Liver (tissue), 7 donors: ENCODE measurements at regions not wholly inside any gene's neighbourhood (a gene's known extent, or its start where the extent isn't known, plus 50 kb on each side); places are given as distances from the start of the nearest gene placed in this dataset.

Experiments used
- DNase-seq: peaks from one replicate; pipeline ENCODE4 v3.0.0-alpha.2; 2017; ENCODE audit warnings: low spot score
- H3K27ac ChIP-seq, 2 donors: one replicate each; pipeline ENCODE4 v1.7.0; 2013; ENCODE audit warnings: inconsistent platforms in 2 of 2, low read length in 2 of 2, control low read depth in 1 of 2, low read depth in 1 of 2, mild to moderate bottlenecking in 1 of 2
- H3K27me3 ChIP-seq, 4 donors: one replicate each; pipeline versions ENCODE4 v1.6.1 to v1.7.0; 2013; ENCODE audit warnings: low read length in 3 of 4, inconsistent platforms in 1 of 4, mild to moderate bottlenecking in 1 of 4, moderate library complexity in 1 of 4; ENCODE audit not compliant: control insufficient read depth in 4 of 4, insufficient read depth in 4 of 4
- H3K36me3 ChIP-seq, 4 donors: one replicate each; pipeline versions ENCODE4 v1.6.1 to v1.7.0; 2013; ENCODE audit warnings: low read length in 3 of 4, mild to moderate bottlenecking in 3 of 4, low read depth in 1 of 4, moderate library complexity in 1 of 4; ENCODE audit not compliant: control insufficient read depth in 4 of 4, insufficient read depth in 3 of 4
- H3K4me1 ChIP-seq, 4 donors: one replicate each; pipeline versions ENCODE4 v1.6.1 to v1.7.0; 2013; ENCODE audit warnings: low read length in 3 of 4, mild to moderate bottlenecking in 3 of 4, moderate library complexity in 1 of 4; ENCODE audit not compliant: control insufficient read depth in 4 of 4, insufficient read depth in 4 of 4
- H3K4me3 ChIP-seq, 3 donors: one replicate each; pipeline versions ENCODE4 v1.6.1 to v1.7.0; 2013; ENCODE audit warnings: low read length in 3 of 3, control low read depth in 1 of 3, low read depth in 1 of 3, mild to moderate bottlenecking in 1 of 3
- H3K9ac ChIP-seq, 2 donors: one replicate each; pipeline ENCODE4 v1.7.0; 2013; ENCODE audit warnings: low read length in 2 of 2, mild to moderate bottlenecking in 2 of 2, moderate library complexity in 2 of 2, control low read depth in 1 of 2, low read depth in 1 of 2
- H3K9me3 ChIP-seq, 4 donors: one replicate each; pipeline versions ENCODE4 v1.6.1 to v1.7.0; 2013; ENCODE audit warnings: low read length in 3 of 4; ENCODE audit not compliant: control insufficient read depth in 4 of 4
- ATF3 ChIP-seq: IDR thresholded peaks from 2 replicates; pipeline ENCODE4 v1.6.1; 2016; ENCODE audit warnings: antibody characterized with exemption
- EGR1 ChIP-seq, 2 donors: IDR thresholded peaks; 2 replicates each; pipeline ENCODE4 v1.6.1; 2016 to 2018; ENCODE audit warnings: antibody characterized with exemption in 2 of 2, low read depth in 2 of 2
- FOXA1 ChIP-seq: IDR thresholded peaks from 2 replicates; pipeline ENCODE4 v1.6.1; 2016; ENCODE audit warnings: antibody characterized with exemption
- FOXA2 ChIP-seq: IDR thresholded peaks from 2 replicates; pipeline ENCODE4 v1.6.1; 2016; ENCODE audit warnings: antibody characterized with exemption
- GABPA ChIP-seq, 2 donors: IDR thresholded peaks in 1 of 2; conservative IDR thresholded peaks in 1 of 2; 2 replicates each; pipeline ENCODE4 v1.6.1; 2016; ENCODE audit warnings: antibody characterized with exemption in 2 of 2, mild to moderate bottlenecking in 1 of 2, moderate library complexity in 1 of 2
- HNF4A ChIP-seq, 2 donors: conservative IDR thresholded peaks; 2 replicates each; pipeline ENCODE4 v1.6.1; 2016; ENCODE audit warnings: antibody characterized with exemption in 2 of 2, mild to moderate bottlenecking in 2 of 2
- HNF4G ChIP-seq: IDR thresholded peaks from 2 replicates; pipeline ENCODE4 v1.6.1; 2016; ENCODE audit warnings: antibody characterized with exemption
- MAX ChIP-seq: IDR thresholded peaks from 2 replicates; pipeline ENCODE4 v1.6.1; 2016; ENCODE audit warnings: antibody characterized with exemption
- NR2F2 ChIP-seq: IDR thresholded peaks from 2 replicates; pipeline ENCODE4 v1.6.1; 2016; ENCODE audit warnings: antibody characterized with exemption
- RAD21 ChIP-seq, 2 donors: IDR thresholded peaks; 2 replicates each; pipeline ENCODE4 v1.6.1; 2016; ENCODE audit warnings: antibody characterized with exemption in 2 of 2, mild to moderate bottlenecking in 2 of 2
- REST ChIP-seq: IDR thresholded peaks from 2 replicates; pipeline ENCODE4 v1.6.1; 2016; ENCODE audit warnings: antibody characterized with exemption, mild to moderate bottlenecking
- RXRA ChIP-seq, 2 donors: IDR thresholded peaks; 2 replicates each; pipeline ENCODE4 v1.6.1; 2017 to 2018; ENCODE audit warnings: antibody characterized with exemption in 2 of 2, mild to moderate bottlenecking in 1 of 2
- SP1 ChIP-seq: IDR thresholded peaks from 2 replicates; pipeline ENCODE4 v1.6.1; 2018; ENCODE audit warnings: antibody characterized with exemption, mild to moderate bottlenecking
- TAF1 ChIP-seq: conservative IDR thresholded peaks from 2 replicates; pipeline ENCODE4 v1.6.1; 2016; ENCODE audit warnings: antibody characterized with exemption, mild to moderate bottlenecking
- YY1 ChIP-seq: IDR thresholded peaks from 2 replicates; pipeline ENCODE4 v1.6.1; 2016; ENCODE audit warnings: antibody characterized with exemption, mild to moderate bottlenecking
- ZBTB33 ChIP-seq: IDR thresholded peaks from 2 replicates; pipeline ENCODE4 v1.6.1; 2016; ENCODE audit warnings: antibody characterized with exemption
- WGBS: extraction: QIAGEN DNeasy Blood & Tissue Kit; methylation state at CpG from one replicate; pipeline ENCODE4 v1.1.7; 2013; 5-methylcytosine and 5-hydroxymethylcytosine counted together
- donor health status: healthy.
- donor health status: healthy.
- donor health status: healthy.
- donor health status: healthy.

- no peaks in the 10 kb centered on the region for H3K4me1 ChIP-seq
- no peak overlapping the region for H3K4me3 ChIP-seq
- H3K27ac ChIP-seq = no peak overlapping the region
- H3K9ac ChIP-seq = no peak overlapping the region
- H3K27me3 ChIP-seq = no peaks in the 10 kb centered on the region
- no peak for TF ChIP-seq EGR1 (IDR thresholded peaks at IDR 0.05; ENCODE audit: low read depth in 2 of 2)
- TF ChIP-seq TAF1 = no peak
- TF ChIP-seq ZBTB33 = no peak
- no peak for TF ChIP-seq RXRA (IDR thresholded peaks at IDR 0.05)
- TF ChIP-seq FOXA1 = no peak
- TF ChIP-seq NR2F2 = no peak
- TF ChIP-seq ATF3 = no peak
- DNase-seq = no peak
- WGBS = 73% methylated on average over 4 of the region's 4 CpGs
- H3K9me3 ChIP-seq = peaks cover 0 to 6% (median 4%) of the 10 kb centered on the region in 4 donors
- no peaks in the 10 kb centered on the region for H3K36me3 ChIP-seq
These were observed 388.9 kb upstream of the NPVF start for GRCh38 chr7:25617214-25617613.

- 88% methylated on average over 2 of the region's 2 CpGs for whole genome bisulfite sequencing
- Histone ChIP-seq H3K4me3 (no peak overlapping the region), H3K36me3 (no peaks in the 10 kb centered on the region), H3K27ac (no peak overlapping the region), H3K27me3 (no peaks in the 10 kb centered on the region), H3K9me3 (peaks cover 0 to 4% (median under 1%) of the 10 kb centered on the region in 4 donors), H3K4me1 (no peaks in the 10 kb centered on the region), H3K9ac (no peak overlapping the region)
- TF ChIP-seq EGR1 (IDR thresholded peaks at IDR 0.05; ENCODE audit: low read depth in 2 of 2) = no peak
- TF ChIP-seq HNF4G = no peak
- TF ChIP-seq SP1 = no peak
- TF ChIP-seq REST = no peak
- TF ChIP-seq TAF1 = no peak
- TF ChIP-seq RAD21 (IDR thresholded peaks at IDR 0.05) = no peak
- TF ChIP-seq FOXA2 = no peak
- TF ChIP-seq GABPA (IDR thresholded peaks at IDR 0.05 in 1 of 2, conservative IDR thresholded peaks at IDR 0.05 in 1 of 2) = no peak
- no peak for TF ChIP-seq RXRA (IDR thresholded peaks at IDR 0.05)
- no peak for TF ChIP-seq ATF3
- TF ChIP-seq YY1 = no peak
- TF ChIP-seq HNF4A (conservative IDR thresholded peaks at IDR 0.05) = no peak
- no peak for TF ChIP-seq MAX
- DNase-seq = no peak
These were observed 389.4 kb upstream of the NPVF start for GRCh38 chr7:25617673-25618072.
